Stimulated activated CD4-positive, alpha-beta T cell treated with anti-CD3 and anti-CD28 coated beads, Interleukin-15, amount 100 ng/mL, for 48 hours (primary cell): ENCODE measurements at regions not wholly inside any gene's neighbourhood (a gene's known extent, or its start where the extent isn't known, plus 50 kb on each side); places are given as distances from the start of the nearest gene placed in this dataset.
"Not testable (repeated sequence)": the region's sequence is repeated elsewhere in the genome, so short reads cannot be mapped to it uniquely, and the experiment has no call there.

Experiments used
- DNase-seq, 2 donors: peaks; one replicate each; pipeline ENCODE4 v3.0.0-alpha.2; 2020; ENCODE audit warnings: low read depth in 2 of 2

DNA sequence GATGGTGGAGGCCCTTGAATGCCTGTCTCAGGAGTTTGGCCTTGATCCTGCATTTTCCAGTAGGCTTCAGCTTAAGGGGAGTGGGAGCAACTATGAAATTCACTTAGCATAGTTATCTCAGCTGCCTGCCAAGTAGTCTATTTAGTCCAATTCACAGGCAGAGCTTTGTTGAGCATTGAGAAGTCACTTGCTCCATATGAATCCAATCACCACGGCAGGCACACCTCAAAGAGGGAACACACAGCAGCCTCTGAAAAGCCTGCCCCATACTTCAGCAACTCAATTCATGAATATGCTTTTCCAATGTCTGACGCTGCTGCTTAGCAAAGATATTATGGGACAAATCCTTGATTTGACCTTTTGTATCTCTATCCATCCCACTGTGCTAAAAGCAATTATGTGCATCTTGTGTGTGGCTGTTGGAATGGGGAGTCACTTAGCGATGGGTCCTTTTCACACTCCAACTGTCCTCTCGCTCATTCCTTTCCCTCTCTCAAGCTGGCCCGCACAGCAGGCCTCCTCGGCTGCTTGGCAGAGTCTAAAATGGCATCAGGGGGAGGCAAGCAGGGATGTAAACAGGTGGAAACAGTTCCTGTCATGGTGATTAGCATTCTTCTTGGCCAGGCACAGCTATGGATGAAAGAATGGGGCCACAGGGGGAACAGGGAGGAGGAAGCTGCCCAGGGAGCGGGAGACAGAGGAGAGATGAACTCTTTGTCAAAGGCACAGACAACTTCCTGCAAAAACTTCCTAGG, 56.0 kb upstream of the LRPPRC start:
- no peak for DNase-seq

DNA sequence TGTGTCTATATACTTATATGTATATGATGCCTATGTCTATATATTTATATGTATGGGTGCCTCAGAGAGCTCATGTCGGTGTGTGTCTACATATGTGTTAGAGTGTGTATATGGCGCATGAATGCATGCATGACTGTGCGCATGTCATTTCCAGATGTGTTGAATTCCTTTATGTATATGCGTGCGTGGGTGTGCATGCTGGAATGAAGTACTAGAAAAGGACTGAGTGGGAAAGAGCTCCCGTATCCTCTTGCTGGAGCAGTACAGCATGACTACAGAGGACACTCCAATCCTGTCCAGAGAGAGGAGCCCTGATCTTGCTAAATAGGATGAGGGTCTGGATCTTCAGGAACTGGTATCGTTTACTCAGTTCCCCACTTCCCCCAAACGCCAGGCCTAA, 56.8 kb upstream of the LRPPRC start:
- no peak for DNase-seq

DNA sequence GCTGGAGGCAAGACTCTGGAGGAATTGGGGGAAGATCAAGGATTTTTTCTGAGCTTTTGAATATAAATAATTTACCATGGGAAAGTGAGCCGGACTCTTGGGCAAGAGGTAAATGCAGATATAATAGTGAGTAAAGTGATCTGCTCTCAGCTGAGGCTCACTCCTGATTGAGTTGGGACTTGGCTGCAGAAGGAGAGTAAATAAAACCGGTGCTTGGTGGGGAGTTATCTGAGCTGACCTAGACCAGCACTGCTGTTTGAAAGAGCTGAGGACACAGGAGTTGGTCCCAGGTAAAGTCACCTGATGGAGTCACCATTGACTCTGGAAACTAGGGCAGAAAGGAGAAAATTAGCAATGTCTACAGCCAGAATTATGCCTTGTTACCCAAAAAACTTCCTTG, 57.3 kb upstream of the LRPPRC start:
- no peak for DNase-seq

DNA sequence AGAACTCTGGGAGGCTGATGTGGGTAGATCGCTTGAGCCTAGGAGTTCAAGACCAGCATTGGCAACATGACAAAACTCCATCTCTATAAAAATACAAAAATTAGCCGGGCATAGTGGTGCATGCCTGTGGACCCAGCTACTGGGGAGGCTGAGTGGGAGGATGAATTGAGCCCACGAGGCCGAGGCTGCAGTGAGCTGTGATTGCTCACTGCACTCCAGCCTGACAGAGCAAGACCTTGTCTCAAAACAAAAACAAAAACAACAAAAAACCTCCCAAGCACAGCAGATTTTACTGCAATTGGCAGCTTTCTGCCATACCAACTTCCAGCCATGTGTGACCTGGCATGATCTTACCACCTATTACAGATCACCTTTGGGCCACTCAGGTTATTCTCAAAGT, 57.7 kb upstream of the LRPPRC start:
- no peak for DNase-seq

DNA sequence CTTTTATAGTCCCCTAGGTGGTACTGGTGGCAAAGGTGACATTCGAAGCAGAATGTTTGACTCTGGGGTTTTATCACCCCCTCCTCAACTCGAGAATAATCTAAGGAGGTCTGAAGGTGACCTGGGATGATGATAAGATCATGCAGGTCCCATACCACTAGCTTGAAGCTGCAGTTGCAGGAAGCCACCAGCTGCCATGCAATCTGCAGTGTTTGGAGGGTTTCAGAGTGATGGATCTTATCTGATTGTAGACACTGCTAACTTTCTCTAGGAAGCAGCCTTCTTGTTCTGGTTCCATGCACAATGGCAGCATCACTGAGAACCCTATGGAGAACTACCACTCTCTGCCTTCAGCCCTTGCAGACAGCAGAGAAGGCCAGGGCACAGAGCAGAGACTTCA, 59.4 kb upstream of the LRPPRC start:
- DNase-seq = no peak

DNA sequence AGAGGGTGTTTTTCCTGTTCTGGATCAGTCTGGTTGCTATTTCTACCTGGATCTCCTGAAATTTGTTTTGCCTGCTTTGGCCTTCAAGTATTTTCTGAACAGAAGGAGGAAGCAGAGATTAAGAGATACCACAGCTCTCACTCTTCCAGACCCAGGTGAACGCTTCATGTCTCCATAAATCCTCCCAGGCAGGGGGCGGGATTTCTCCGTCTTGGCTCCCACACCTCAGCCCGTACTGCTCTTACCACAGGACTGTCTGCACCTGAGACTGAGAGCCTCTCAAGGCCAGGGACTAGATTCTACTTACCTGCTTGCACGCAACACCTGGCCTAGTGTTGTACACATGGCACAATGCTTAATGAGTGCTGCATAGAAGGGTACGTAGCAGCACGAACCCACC, 59.9 kb upstream of the LRPPRC start:
- no peak for DNase-seq

DNA sequence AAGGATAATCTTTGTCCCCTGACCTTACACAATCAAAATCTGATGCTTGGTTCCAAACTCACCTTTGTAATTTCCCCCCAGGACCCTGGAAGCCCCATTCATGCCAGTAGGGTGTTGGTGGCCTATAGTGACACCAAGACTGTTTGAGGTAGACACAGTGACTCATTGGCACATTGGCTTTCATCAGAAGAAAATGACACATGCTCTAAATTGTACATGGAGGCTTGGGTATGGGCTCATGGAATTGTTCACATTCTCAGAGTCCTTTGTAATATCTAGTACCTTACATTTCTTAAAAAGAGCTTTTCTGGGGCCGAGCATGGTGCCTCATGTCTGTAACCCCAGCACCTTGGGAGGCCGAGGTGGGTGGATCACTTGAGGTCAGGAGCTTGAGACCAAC, 61.2 kb upstream of the LRPPRC start:
- DNase-seq = no peak

DNA sequence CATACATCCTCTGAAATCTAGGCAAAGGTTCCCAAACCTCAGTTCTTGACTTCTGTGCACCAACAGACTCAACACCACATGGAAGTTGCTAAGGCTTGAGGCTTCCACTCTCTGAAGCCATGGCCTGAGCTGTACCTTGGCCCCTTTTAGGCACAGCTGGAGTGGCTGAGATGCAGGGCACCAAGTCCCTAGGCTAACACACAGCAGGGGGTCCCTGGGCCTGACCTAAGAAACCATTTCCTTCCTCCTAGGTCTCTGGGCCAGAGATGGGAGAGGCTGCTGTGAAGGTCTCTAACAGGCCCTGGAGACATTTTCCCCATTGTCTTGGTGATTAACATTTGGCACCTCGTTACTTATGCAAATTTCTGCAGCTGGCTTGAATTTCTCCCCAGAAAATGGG, 64.5 kb upstream of the LRPPRC start:
- not testable (repeated sequence) for DNase-seq

DNA sequence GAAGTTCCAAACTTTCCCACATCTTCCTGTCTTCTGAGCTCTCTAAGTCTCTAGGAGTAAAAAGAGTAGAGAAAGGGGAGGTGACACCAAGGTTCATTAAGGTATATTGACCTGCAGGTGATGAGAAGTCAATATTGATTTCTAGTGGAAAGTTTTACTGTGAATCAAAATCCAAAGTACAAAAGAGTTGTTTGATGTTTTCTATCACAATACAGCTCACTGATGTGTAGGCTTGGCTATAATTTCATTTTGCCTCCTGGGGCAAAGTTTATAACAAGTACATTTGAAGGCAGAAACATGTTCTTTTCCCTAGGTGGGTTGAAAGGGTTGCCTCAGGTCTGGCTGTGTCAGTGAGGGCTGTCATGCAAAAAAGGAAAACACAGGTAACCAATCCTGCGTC, 65.2 kb upstream of the LRPPRC start:
- no peak for DNase-seq

DNA sequence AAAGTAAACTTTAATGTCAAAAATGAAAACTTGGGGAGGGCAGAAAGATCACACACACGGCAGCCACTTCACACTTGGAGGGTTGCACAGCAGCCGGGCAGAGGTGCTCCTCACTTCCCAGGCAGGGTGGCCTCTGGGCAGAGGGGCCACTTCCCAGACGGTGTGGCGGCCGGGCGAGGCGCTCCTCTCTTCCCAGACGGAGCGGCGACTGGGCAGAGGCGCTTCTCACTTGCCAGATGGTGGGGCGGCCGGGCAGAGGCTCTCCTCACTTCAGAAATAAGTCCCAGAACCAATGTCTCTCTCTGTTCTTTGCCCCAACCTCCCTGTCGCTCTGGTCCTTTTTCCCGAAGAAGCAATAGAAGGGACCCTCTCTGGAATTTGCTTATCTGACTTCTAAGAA, 65.7 kb upstream of the LRPPRC start:
- DNase-seq = no peak

DNA sequence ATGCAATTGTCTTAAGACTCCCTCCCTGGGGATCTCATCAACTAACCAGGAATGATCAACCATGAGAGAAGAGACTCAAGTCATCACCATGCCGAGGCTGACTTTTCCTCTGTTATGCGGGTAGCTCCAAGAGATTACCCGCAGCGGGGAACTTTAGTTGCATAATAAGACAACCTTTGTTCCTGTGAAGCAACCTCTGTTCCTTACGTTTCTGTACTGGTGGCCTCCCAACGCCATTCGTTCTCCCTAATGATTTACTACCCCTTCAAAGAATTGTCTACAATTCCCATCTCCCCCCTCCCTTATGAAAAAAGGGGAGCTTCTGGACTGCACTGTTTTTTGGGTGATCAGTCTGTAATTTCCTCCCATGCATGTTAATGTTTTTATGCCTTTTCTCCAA, 66.1 kb upstream of the LRPPRC start:
- no peak for DNase-seq

DNA sequence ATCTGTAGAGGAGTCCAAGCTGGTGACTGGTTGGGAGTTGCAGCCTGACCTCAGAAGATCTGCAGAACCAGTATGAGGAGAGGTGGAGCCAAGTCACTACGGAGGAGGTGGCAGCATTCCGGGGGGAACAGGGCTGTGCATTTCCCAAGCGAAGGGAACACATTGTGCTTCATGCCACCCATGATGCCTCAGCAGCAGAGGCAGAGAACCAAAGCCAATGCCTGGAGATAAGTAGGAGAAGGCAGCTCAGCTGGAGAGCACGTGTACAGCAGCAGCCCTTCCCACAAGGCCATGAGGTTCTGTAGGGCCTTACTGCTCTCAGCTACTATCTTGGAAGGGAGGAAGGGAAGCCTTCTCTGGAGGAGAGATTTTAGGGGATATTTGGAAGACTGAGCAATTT, 67.2 kb upstream of the LRPPRC start:
- no peak for DNase-seq

DNA sequence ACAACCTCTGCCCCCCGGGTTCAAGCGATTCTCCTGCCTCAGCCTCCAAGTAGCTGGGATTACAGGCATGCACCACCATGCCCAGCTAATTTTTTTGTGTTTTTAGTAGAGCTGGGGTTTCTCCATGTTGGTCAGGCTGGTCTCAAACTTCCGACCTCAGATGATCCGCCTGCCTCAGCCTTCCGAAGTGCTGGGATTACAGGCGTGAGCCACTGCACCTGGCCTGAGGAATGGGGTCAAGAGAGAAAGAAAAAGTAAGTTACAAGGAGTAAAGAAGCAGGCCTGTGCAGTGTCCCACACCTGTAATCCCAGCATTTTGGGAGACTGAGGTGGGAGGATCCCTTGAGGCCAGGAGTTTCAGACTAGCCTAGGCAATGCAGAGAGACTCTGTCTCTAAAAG, 68.5 kb upstream of the LRPPRC start:
- not testable (repeated sequence) for DNase-seq

DNA sequence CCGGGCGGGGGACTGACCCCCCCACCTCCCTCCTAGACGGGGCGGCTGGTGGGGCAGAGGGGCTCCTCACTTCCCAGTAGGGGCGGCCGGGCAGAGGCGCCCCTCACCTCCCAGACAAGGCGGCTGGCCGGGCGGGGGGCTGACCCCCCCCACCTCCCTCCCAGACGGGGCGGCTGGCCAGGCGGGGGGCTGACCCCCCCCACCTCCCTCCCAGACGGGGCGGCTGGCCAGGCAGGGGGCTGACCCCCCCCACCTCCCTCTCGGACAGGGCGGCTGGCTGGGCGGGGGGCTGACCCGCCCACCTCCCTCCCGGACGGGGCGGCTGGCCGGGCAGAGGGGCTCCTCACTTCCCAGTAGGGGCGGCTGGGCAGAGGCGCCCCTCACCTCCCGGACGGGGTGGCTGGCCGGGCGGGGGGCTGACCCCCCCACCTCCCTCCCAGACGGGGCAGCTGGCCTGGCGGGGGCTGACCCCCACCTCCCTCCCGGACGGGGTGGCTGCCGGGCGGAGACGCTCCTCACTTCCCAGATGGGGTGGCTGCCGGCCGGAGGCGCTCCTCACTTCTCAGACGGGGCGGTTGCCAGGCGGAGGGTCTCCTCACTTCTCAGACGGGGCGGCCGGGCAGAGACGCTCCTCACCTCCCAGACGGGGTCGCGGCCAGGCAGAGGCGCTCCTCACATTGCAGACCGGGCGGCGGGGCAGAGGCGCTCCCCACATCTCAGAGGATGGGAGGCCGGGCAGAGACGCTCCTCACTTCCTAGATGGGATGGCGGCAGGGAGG, 71.4 kb upstream of the LRPPRC start:
- not testable (repeated sequence) for DNase-seq

DNA sequence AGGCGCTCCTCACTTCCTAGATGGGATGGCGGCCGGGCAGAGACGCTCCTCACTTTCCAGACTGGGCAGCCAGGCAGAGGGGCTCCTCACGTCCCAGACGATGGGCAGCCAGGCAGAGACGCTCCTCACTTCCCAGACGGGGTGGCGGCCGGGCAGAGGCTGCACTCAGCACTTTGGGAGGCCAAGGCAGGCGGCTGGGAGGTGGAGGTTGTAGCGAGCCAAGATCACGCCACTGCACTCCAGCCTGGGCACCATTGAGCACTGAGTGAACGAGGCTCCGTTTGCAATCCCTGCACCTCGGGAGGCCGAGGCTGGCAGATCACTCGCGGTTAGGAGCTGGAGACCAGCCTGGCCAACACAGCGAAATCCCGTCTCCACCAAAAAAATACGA, 72.0 kb upstream of the LRPPRC start:
- not testable (repeated sequence) for DNase-seq

DNA sequence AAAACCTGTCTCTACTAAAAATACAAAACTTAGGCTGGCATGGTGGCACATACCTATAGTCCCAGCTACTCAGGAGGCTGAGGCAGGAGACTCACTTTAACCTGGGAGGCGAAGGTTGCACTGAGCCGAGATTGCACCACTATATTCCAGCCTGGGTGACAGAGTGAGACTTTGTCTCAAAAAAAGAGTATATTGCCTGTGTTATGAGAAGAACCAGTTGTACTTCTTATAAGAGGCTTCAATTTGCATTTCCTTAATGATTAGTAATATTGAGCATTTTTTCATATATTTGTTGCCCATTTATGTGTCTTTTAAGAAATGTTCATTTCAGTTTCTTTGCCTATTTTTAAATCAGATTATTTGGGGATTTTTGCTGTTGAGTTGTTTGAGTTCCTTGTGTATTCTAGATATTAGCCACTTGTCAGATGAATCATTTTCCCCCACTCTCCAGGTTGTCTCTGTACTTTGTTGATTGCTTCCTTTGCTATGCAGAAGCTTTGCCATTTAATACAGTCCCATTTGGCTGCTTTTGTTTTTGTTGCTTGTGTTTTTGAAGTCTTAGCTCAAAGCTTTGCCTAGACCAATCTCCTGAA, 75.8 kb upstream of the LRPPRC start:
- DNase-seq = no peak

DNA sequence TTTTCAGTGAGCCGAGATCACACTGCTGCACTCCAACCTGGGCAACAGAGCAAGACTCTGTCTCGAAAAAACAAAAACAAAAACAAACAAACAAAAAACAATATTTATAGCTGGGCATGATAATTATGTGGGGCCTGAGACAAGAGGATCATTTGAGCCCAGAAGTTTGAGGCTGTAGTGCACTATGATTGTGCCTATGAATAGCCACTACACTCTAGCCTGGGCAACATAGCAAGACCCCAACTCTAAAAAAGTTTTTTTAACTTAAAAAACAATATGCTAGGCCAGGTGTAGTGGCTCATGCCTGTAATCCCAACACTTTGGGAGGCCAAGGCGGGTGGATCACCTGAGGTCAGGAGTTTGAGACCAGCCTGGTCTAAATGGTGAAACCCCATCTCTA, 77.9 kb upstream of the LRPPRC start:
- not testable (repeated sequence) for DNase-seq

DNA sequence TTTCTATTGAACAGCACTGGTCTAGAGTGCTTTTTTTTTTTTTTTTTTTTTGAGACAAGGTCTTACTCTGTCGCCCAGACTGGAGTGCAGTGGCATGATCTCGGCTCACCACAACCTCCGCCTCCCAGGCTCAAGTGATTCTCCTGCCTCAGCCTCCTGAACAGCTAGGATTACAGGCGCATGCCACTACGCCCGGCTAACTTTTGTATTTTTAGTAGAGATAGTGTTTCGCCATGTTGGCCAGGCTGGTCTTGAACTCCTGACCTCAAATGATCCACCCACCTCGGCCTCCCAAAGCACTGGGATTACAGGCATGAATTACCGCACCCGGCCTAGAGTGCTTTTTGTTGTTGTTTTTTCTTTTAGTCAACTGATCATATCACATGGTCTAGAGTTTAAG, 79.0 kb upstream of the LRPPRC start:
- DNase-seq = not testable (repeated sequence)

DNA sequence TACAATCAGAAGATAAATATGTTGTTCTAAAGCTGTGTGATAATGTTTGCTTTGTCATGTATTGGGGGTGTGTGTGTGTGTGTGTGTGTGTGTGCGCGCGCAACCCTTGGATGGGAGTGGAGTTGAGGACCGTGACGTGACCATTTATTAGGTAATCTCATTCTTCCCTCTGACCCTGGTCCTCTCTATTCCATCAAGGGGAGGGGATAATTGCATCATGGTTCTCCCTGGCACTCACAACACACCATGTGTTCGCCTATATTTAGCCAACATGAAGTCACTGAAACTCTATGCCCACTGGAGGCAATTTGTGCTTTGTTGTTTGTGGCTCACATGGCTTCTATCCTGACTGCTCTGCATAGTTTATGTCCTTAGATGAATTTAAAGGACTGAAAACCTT, 79.8 kb upstream of the LRPPRC start:
- no peak for DNase-seq

DNA sequence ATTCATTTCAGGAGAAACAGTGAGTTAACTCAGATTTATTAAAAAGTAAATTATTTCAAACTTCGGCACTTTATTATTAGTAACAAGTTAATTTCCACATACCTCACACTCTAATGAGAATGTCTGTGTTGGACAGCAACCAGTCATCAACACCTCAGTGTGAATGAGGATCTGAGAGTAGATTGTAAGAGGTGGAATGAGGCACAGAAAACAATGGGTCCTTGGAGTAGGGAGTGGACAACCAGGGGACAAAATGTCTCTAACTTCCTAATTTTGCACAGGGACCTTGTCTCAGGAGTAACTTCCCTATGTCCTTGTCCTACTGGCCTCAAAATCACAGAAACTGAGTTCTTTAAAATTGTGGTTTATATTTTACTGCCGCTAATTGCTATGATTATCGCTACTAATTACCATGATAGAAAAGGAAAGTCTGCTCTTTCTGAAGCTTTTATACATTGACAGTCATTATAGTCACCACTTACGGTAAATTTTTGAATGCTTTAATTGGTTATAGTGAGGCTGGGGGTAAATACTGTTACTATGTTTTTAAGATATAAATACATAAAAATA, 82.2 kb upstream of the LRPPRC start:
- DNase-seq = no peak

DNA sequence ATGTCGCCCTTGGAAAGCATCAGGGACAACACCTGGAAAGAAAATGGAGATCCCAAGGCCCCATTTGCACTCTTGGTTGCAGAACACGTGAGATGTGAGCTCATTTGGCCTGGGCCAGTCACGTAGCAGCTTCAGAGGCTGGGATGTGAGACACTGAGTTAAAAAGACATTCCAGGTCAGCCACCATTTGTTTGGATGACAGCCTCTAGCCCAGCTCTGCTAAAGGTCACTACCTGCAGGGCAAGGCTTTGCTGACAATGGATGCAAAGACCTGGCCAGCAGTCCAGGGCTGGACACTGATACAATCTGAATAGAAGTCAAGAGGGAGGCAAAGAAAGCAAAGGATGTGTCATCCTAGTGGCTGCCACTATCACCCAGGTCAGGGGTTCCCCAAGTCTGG, 83.9 kb upstream of the LRPPRC start:
- DNase-seq = no peak

DNA sequence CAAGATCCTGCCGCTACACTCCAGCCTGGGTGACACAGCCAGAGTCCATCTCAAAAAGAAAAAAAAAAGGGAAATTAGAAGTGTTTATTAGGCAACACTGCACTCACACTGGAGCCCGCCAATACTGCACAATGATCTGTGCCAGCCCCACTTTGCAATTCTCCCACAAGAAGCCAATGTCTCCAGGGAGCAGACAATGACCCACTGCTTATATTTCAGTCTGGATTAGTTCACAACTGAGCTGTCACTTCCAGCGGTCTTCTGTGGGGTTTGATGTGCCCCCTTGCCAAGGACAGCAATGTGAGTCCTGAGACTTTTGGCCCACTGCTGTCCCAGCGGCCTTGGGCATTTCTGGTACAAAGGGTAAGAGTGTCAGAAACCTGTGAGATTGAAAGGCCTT, 85.6 kb upstream of the PPM1B start:
- DNase-seq = no peak

DNA sequence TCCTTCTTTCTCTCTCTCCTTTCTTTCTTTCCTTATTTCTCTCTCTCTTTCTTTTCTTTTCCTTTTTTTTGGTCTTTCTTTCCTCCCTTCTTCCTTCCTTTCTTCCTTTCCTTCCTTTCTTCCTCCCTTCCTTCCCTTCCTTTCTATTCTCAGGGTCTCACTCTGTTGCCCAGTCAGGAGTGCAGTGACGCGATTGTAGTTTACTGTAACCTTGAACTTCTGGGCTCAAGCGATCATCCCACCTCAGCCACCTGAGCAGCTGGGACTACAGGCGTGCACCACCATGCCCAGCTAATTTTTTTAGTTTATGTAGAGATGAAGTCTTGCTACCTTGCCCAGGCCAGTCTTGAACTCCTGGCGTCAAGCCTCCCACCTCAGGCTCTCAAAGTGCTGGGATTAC, 83.8 kb upstream of the PPM1B start:
- DNase-seq = no peak
